CD4-positive, alpha-beta T cell treated with Interleukin-2 at 100 ng/mL for 4 hours (primary cell): ENCODE measurements at regions not wholly inside any gene's neighbourhood (a gene's known extent, or its start where the extent isn't known, plus 50 kb on each side); places are given as distances from the start of the nearest gene placed in this dataset.
"Not testable (repeated sequence)": the region's sequence is repeated elsewhere in the genome, so short reads cannot be mapped to it uniquely, and the experiment has no call there.

Source experiments
- DNase-seq: peaks from one replicate; pipeline ENCODE4 v3.0.0-alpha.2; 2020; ENCODE audit warnings: low spot score

- DNase-seq = no peak
These were observed 96.5 kb upstream of the HS6ST1 start for GRCh38 chr2:128414946-128415778.

GRCh38 chr2:128415779-128416061, 97.1 kb upstream of the HS6ST1 start:
- DNase-seq = no peak

GRCh38 chr2:128416109-128416785, 97.6 kb upstream of the HS6ST1 start:
- DNase-seq = no peak

- DNase-seq = no peak
These were observed 98.1 kb upstream of the HS6ST1 start for GRCh38 chr2:128416806-128417205.

- not testable (repeated sequence) for DNase-seq
These were observed 98.6 kb upstream of the HS6ST1 start for GRCh38 chr2:128417264-128417663.

GRCh38 chr2:128420131-128420530, 101.5 kb upstream of the HS6ST1 start:
- DNase-seq = no peak

- DNase-seq = no peak
These were observed 102.1 kb upstream of the HS6ST1 start for GRCh38 chr2:128420776-128421175.

GRCh38 chr2:128421286-128421685, 102.6 kb upstream of the HS6ST1 start:
- DNase-seq = no peak

GRCh38 chr2:128421861-128422311, 103.2 kb upstream of the HS6ST1 start:
- DNase-seq = no peak

GRCh38 chr2:128422571-128422970, 103.9 kb upstream of the HS6ST1 start:
- no peak for DNase-seq

- DNase-seq = no peak
These were observed 105.1 kb upstream of the HS6ST1 start for GRCh38 chr2:128423788-128424165.

GRCh38 chr2:128424406-128425171, 105.9 kb upstream of the HS6ST1 start:
- no peak for DNase-seq

- DNase-seq = no peak
These were observed 106.5 kb upstream of the HS6ST1 start for GRCh38 chr2:128425216-128425615.

GRCh38 chr2:128425731-128426620, 107.3 kb upstream of the HS6ST1 start:
- DNase-seq = no peak

- no peak for DNase-seq
These were observed 108.7 kb upstream of the HS6ST1 start for GRCh38 chr2:128427413-128427755.

GRCh38 chr2:128428415-128428814, 109.7 kb upstream of the HS6ST1 start:
- DNase-seq = no peak

GRCh38 chr2:128432423-128432822, 113.8 kb upstream of the HS6ST1 start:
- no peak for DNase-seq

- no peak for DNase-seq
These were observed 115.4 kb upstream of the HS6ST1 start for GRCh38 chr2:128433911-128434550.

GRCh38 chr2:128435576-128436478, 117.2 kb upstream of the HS6ST1 start:
- no peak for DNase-seq

GRCh38 chr2:128436479-128437203, 118.0 kb upstream of the HS6ST1 start:
- no peak for DNase-seq
